GM19351 (cell line): ENCODE measurements at regions not wholly inside any gene's neighbourhood (a gene's known extent, or its start where the extent isn't known, plus 50 kb on each side); places are given as distances from the start of the nearest gene placed in this dataset.

Experiments used
- ATAC-seq: cut with Tn5 transposase; IDR thresholded peaks from one replicate; pipeline ENCODE4 v1.9.1; 2021; ENCODE audit warnings: mild to moderate bottlenecking, moderate library complexity; ENCODE audit not compliant: unreplicated experiment

- no peak for ATAC-seq
These were observed 73.4 kb upstream of the TEX51 start for GRCh38 chr2:126825316-126825715.

- ATAC-seq, result no peak
These were observed 72.2 kb upstream of the TEX51 start for GRCh38 chr2:126826491-126826890.

GRCh38 chr2:126827371-126827770 is 71.3 kb upstream of the TEX51 start:
- no peak for ATAC-seq

GRCh38 chr2:126828051-126828450 is 70.6 kb upstream of the TEX51 start:
- ATAC-seq, result no peak

- no peak for ATAC-seq
These were observed 70.2 kb upstream of the TEX51 start for GRCh38 chr2:126828491-126828890.

- no peak for ATAC-seq
These were observed 67.3 kb upstream of the TEX51 start for GRCh38 chr2:126831234-126832005.

GRCh38 chr2:126832014-126832413 is 66.7 kb upstream of the TEX51 start:
- ATAC-seq, result no peak

- ATAC-seq, result no peak
These were observed 65.9 kb upstream of the TEX51 start for GRCh38 chr2:126832757-126833156.

GRCh38 chr2:126834006-126834659 is 64.6 kb upstream of the TEX51 start:
- no peak for ATAC-seq

- ATAC-seq, result no peak
These were observed 63.4 kb upstream of the TEX51 start for GRCh38 chr2:126835261-126835660.

- no peak for ATAC-seq
These were observed 62.9 kb upstream of the TEX51 start for GRCh38 chr2:126835831-126836230.

- no peak for ATAC-seq
These were observed 61.7 kb upstream of the TEX51 start for GRCh38 chr2:126836761-126837679.

- ATAC-seq, result no peak
These were observed 60.5 kb upstream of the TEX51 start for GRCh38 chr2:126837966-126838715.

- no peak for ATAC-seq
These were observed 60.0 kb upstream of the TEX51 start for GRCh38 chr2:126838716-126838985.

- ATAC-seq, result no peak
These were observed 58.9 kb upstream of the TEX51 start for GRCh38 chr2:126839796-126840195.

GRCh38 chr2:126843081-126843480 is 55.6 kb upstream of the TEX51 start:
- no peak for ATAC-seq

- no peak for ATAC-seq
These were observed 52.4 kb upstream of the TEX51 start for GRCh38 chr2:126846241-126846640.
